Activated naive CD4-positive, alpha-beta T cell treated with anti-CD3 and anti-CD28 coated beads, Interleukin-2, amount 10 ng/mL, durations not matched to agents 7 days and 5 days (primary cell): ENCODE measurements at regions not wholly inside any gene's neighbourhood (a gene's known extent, or its start where the extent isn't known, plus 50 kb on each side); places are given as distances from the start of the nearest gene placed in this dataset.

ENCODE experiments used
- CTCF ChIA-PET: fragments of 350-600 bp; sonication (Branson Sonifier 250); formaldehyde crosslinking; loops from one replicate; lab custom pipeline; 2021; ENCODE audit warnings: antibody characterized with exemption; lab: Charles Lee
- DNase-seq: peaks from one replicate; pipeline ENCODE4 v3.0.0-alpha.2; 2020
- H3K27ac Mint-ChIP-seq: one replicate; pipeline ENCODE4 v1.8.0; 2021; ENCODE audit warnings: mild to moderate bottlenecking, moderate library complexity, mixed read lengths
- H3K27me3 Mint-ChIP-seq: one replicate; pipeline ENCODE4 v1.8.0; 2021; ENCODE audit warnings: mild to moderate bottlenecking, mixed read lengths
- H3K36me3 Mint-ChIP-seq: one replicate; pipeline ENCODE4 v1.8.0; 2021; ENCODE audit warnings: mixed read lengths
- H3K4me1 Mint-ChIP-seq: one replicate; pipeline ENCODE4 v1.8.0; 2021; ENCODE audit warnings: mixed read lengths
- H3K4me3 Mint-ChIP-seq: one replicate; pipeline ENCODE4 v1.8.0; 2021; ENCODE audit warnings: mild to moderate bottlenecking, moderate library complexity, mixed read lengths
- H3K9me3 Mint-ChIP-seq: one replicate; pipeline ENCODE4 v1.8.0; 2021; ENCODE audit warnings: mixed read lengths

GRCh38 chr2:146602856-146603255, 1242.0 kb upstream of the ACVR2A start:
- CTCF ChIA-PET: no interaction called here

GRCh38 chr2:146602383-146602782, 1242.4 kb upstream of the ACVR2A start:
- no peaks in the 10 kb centered on the region for H3K27me3 Mint-ChIP-seq
- peaks cover 2% of the 10 kb centered on the region for H3K9me3 Mint-ChIP-seq
- CTCF ChIA-PET: no interaction called here
- H3K4me3 Mint-ChIP-seq: no peak overlapping the region
- H3K4me1 Mint-ChIP-seq: no peaks in the 10 kb centered on the region
- no peak for DNase-seq
- no peaks in the 10 kb centered on the region for H3K36me3 Mint-ChIP-seq
- no peak overlapping the region for H3K27ac Mint-ChIP-seq

More at GRCh38 chr2:146602856-146603255, 1242.0 kb upstream of the ACVR2A start:
- Mint-ChIP-seq H3K36me3 (no peaks in the 10 kb centered on the region), H3K4me3 (no peak overlapping the region), H3K27ac (no peak overlapping the region), H3K4me1 (no peaks in the 10 kb centered on the region), H3K9me3 (peaks cover 2% of the 10 kb centered on the region), H3K27me3 (no peaks in the 10 kb centered on the region)
- no peak for DNase-seq

GRCh38 chr2:146598791-146599190, 1246.0 kb upstream of the ACVR2A start:
- Mint-ChIP-seq H3K4me3 (no peak overlapping the region), H3K9me3 (peaks cover 2% of the 10 kb centered on the region), H3K4me1 (no peaks in the 10 kb centered on the region), H3K36me3 (no peaks in the 10 kb centered on the region), H3K27ac (no peak overlapping the region), H3K27me3 (no peaks in the 10 kb centered on the region)
- DNase-seq: no peak
- CTCF ChIA-PET: no interaction called here

- Mint-ChIP-seq H3K27me3 (no peaks in the 10 kb centered on the region), H3K27ac (no peak overlapping the region), H3K4me1 (no peaks in the 10 kb centered on the region), H3K36me3 (no peaks in the 10 kb centered on the region), H3K9me3 (peaks cover 2% of the 10 kb centered on the region), H3K4me3 (no peak overlapping the region)
- DNase-seq: no peak
- CTCF ChIA-PET: no interaction called here
These were observed 1247.5 kb upstream of the ACVR2A start for GRCh38 chr2:146597291-146597690.

- no peak for DNase-seq
- Mint-ChIP-seq H3K4me3 (no peak overlapping the region), H3K36me3 (no peaks in the 10 kb centered on the region), H3K4me1 (no peaks in the 10 kb centered on the region), H3K9me3 (peaks cover 8% of the 10 kb centered on the region), H3K27me3 (no peaks in the 10 kb centered on the region), H3K27ac (no peak overlapping the region)
- CTCF ChIA-PET: no interaction called here
These were observed 1252.9 kb upstream of the ACVR2A start for GRCh38 chr2:146591908-146592307.

GRCh38 chr2:146587291-146587713, 1257.5 kb upstream of the ACVR2A start:
- no peak for DNase-seq
- no peaks in the 10 kb centered on the region for H3K4me1 Mint-ChIP-seq
- no peaks in the 10 kb centered on the region for H3K27me3 Mint-ChIP-seq
- CTCF ChIA-PET: no interaction called here
- no peak overlapping the region for H3K27ac Mint-ChIP-seq
- H3K4me3 Mint-ChIP-seq: no peak overlapping the region
- H3K36me3 Mint-ChIP-seq: no peaks in the 10 kb centered on the region
- H3K9me3 Mint-ChIP-seq: peaks cover 8% of the 10 kb centered on the region

GRCh38 chr2:146584316-146584715, 1260.5 kb upstream of the ACVR2A start:
- CTCF ChIA-PET: no interaction called here
- H3K36me3 Mint-ChIP-seq: no peaks in the 10 kb centered on the region
- no peak overlapping the region for H3K4me3 Mint-ChIP-seq
- peaks cover 11% of the 10 kb centered on the region for H3K9me3 Mint-ChIP-seq
- no peaks in the 10 kb centered on the region for H3K27me3 Mint-ChIP-seq
- no peaks in the 10 kb centered on the region for H3K4me1 Mint-ChIP-seq
- no peak overlapping the region for H3K27ac Mint-ChIP-seq
- no peak for DNase-seq

- no peak for DNase-seq
- no peaks in the 10 kb centered on the region for H3K4me1 Mint-ChIP-seq
- H3K4me3 Mint-ChIP-seq: no peak overlapping the region
These were observed 1265.5 kb upstream of the ACVR2A start for GRCh38 chr2:146579147-146579930.

GRCh38 chr2:146576339-146577111, 1268.3 kb upstream of the ACVR2A start:
- H3K4me3 Mint-ChIP-seq: no peak overlapping the region
- H3K4me1 Mint-ChIP-seq: no peaks in the 10 kb centered on the region
- peaks cover 3% of the 10 kb centered on the region for H3K9me3 Mint-ChIP-seq
- H3K27me3 Mint-ChIP-seq: no peaks in the 10 kb centered on the region
- H3K36me3 Mint-ChIP-seq: no peaks in the 10 kb centered on the region
- CTCF ChIA-PET: no interaction called here
- DNase-seq: no peak
- no peak overlapping the region for H3K27ac Mint-ChIP-seq

More at GRCh38 chr2:146579147-146579930, 1265.5 kb upstream of the ACVR2A start:
- Mint-ChIP-seq H3K27ac (no peak overlapping the region), H3K27me3 (no peaks in the 10 kb centered on the region), H3K36me3 (no peaks in the 10 kb centered on the region), H3K9me3 (peaks cover 3% of the 10 kb centered on the region)
- CTCF ChIA-PET: no interaction called here

GRCh38 chr2:146572598-146572997, 1272.2 kb upstream of the ACVR2A start:
- Mint-ChIP-seq H3K4me3 (no peak overlapping the region), H3K36me3 (no peaks in the 10 kb centered on the region), H3K27ac (no peak overlapping the region), H3K9me3 (no peaks in the 10 kb centered on the region), H3K4me1 (no peaks in the 10 kb centered on the region), H3K27me3 (no peaks in the 10 kb centered on the region)
- CTCF ChIA-PET: no interaction called here
- DNase-seq: no peak

GRCh38 chr2:146561996-146562395, 1282.8 kb upstream of the ACVR2A start:
- DNase-seq: no peak
- Mint-ChIP-seq H3K9me3 (no peaks in the 10 kb centered on the region), H3K4me1 (no peaks in the 10 kb centered on the region), H3K36me3 (no peaks in the 10 kb centered on the region), H3K27me3 (no peaks in the 10 kb centered on the region), H3K27ac (no peak overlapping the region), H3K4me3 (no peak overlapping the region)
- CTCF ChIA-PET: no interaction called here

- Mint-ChIP-seq H3K4me1 (no peaks in the 10 kb centered on the region), H3K27me3 (no peaks in the 10 kb centered on the region), H3K27ac (no peak overlapping the region), H3K36me3 (no peaks in the 10 kb centered on the region), H3K4me3 (no peak overlapping the region), H3K9me3 (peaks cover 2% of the 10 kb centered on the region)
- no peak for DNase-seq
- CTCF ChIA-PET: no interaction called here
These were observed 1297.6 kb upstream of the ACVR2A start for GRCh38 chr2:146547236-146547635.

- Mint-ChIP-seq H3K36me3 (no peaks in the 10 kb centered on the region), H3K4me1 (no peaks in the 10 kb centered on the region), H3K9me3 (peaks cover 2% of the 10 kb centered on the region), H3K27ac (no peak overlapping the region), H3K4me3 (no peak overlapping the region), H3K27me3 (no peaks in the 10 kb centered on the region)
- no peak for DNase-seq
- CTCF ChIA-PET: no interaction called here
These were observed 1300.1 kb upstream of the ACVR2A start for GRCh38 chr2:146544701-146545100.

- H3K36me3 Mint-ChIP-seq: no peaks in the 10 kb centered on the region
- DNase-seq: no peak
- peaks cover 3% of the 10 kb centered on the region for H3K9me3 Mint-ChIP-seq
- CTCF ChIA-PET: no interaction called here
- H3K4me1 Mint-ChIP-seq: no peaks in the 10 kb centered on the region
- no peaks in the 10 kb centered on the region for H3K27me3 Mint-ChIP-seq
- H3K27ac Mint-ChIP-seq: no peak overlapping the region
- no peak overlapping the region for H3K4me3 Mint-ChIP-seq
These were observed 1302.9 kb upstream of the ACVR2A start for GRCh38 chr2:146541896-146542295.
